ENCODE measurements at regions not wholly inside any gene's neighbourhood (a gene's known extent, or its start where the extent isn't known, plus 50 kb on each side); places are given as distances from the start of the nearest gene placed in this dataset.

- Histone ChIP-seq H3K4me1 (ENCODE audit: low read depth) (no peaks in the 10 kb centered on the region), H3K27me3 (no peaks in the 10 kb centered on the region), H3K4me3 (no peak overlapping the region), H3K36me3 (no peaks in the 10 kb centered on the region), H3K27ac (no peak overlapping the region), H3K9me3 (ENCODE audit: low read depth) (no peaks in the 10 kb centered on the region)
- DNase-seq (ENCODE audit: low read depth in 1 of 2, low spot score in 1 of 2): no peak
- no peak for TF ChIP-seq CTCF (IDR thresholded peaks at IDR 0.05; ENCODE audit: low read depth, low read length)
Observed at GRCh38 chr4:81906905-81907304, 435.2 kb upstream of the RASGEF1B start.

GRCh38 chr4:81905971-81906370, 434.3 kb upstream of the RASGEF1B start:
- Histone ChIP-seq H3K27ac (no peak overlapping the region), H3K36me3 (no peaks in the 10 kb centered on the region), H3K4me3 (no peak overlapping the region), H3K4me1 (ENCODE audit: low read depth) (no peaks in the 10 kb centered on the region), H3K27me3 (no peaks in the 10 kb centered on the region), H3K9me3 (ENCODE audit: low read depth) (no peaks in the 10 kb centered on the region)
- no peak for DNase-seq (ENCODE audit: low read depth in 1 of 2, low spot score in 1 of 2)
- no peak for TF ChIP-seq CTCF (IDR thresholded peaks at IDR 0.05; ENCODE audit: low read depth, low read length)

- Histone ChIP-seq H3K9me3 (ENCODE audit: low read depth) (no peaks in the 10 kb centered on the region), H3K27ac (no peak overlapping the region), H3K4me3 (no peak overlapping the region), H3K27me3 (no peaks in the 10 kb centered on the region), H3K36me3 (no peaks in the 10 kb centered on the region), H3K4me1 (ENCODE audit: low read depth) (no peaks in the 10 kb centered on the region)
- no peak for DNase-seq (ENCODE audit: low read depth in 1 of 2, low spot score in 1 of 2)
- TF ChIP-seq CTCF (IDR thresholded peaks at IDR 0.05; ENCODE audit: low read depth, low read length): no peak
Observed at GRCh38 chr4:81904121-81904520, 432.4 kb upstream of the RASGEF1B start.

GRCh38 chr4:81903212-81903611, 431.5 kb upstream of the RASGEF1B start:
- Histone ChIP-seq H3K4me3 (no peak overlapping the region), H3K27ac (no peak overlapping the region), H3K27me3 (no peaks in the 10 kb centered on the region), H3K36me3 (no peaks in the 10 kb centered on the region), H3K9me3 (ENCODE audit: low read depth) (no peaks in the 10 kb centered on the region), H3K4me1 (ENCODE audit: low read depth) (no peaks in the 10 kb centered on the region)
- no peak for DNase-seq (ENCODE audit: low read depth in 1 of 2, low spot score in 1 of 2)
- TF ChIP-seq CTCF (IDR thresholded peaks at IDR 0.05; ENCODE audit: low read depth, low read length): no peak

- H3K27ac ChIP-seq: no peak overlapping the region
- no peaks in the 10 kb centered on the region for H3K36me3 ChIP-seq
- H3K4me1 ChIP-seq (ENCODE audit: low read depth): no peaks in the 10 kb centered on the region
- DNase-seq (ENCODE audit: low read depth in 1 of 2, low spot score in 1 of 2): no peak
- no peaks in the 10 kb centered on the region for H3K27me3 ChIP-seq
- H3K4me3 ChIP-seq: no peak overlapping the region
- H3K9me3 ChIP-seq (ENCODE audit: low read depth): no peaks in the 10 kb centered on the region
- TF ChIP-seq CTCF (IDR thresholded peaks at IDR 0.05; ENCODE audit: low read depth, low read length): no peak
Observed at GRCh38 chr4:81898862-81899504, 427.3 kb upstream of the RASGEF1B start.

Measured in cardiac muscle cell (in vitro differentiated cells and primary cell).